OCI-LY1 (cell line): ENCODE measurements at regions not wholly inside any gene's neighbourhood (a gene's known extent, or its start where the extent isn't known, plus 50 kb on each side); places are given as distances from the start of the nearest gene placed in this dataset.

ENCODE experiments used
- H2AFZ ChIP-seq: fragments of 200-600 bp; sonication (generic), shearing (Covaris generic); 2 replicates; pipeline ENCODE4 v1.6.0; 2014; ENCODE audit warnings: antibody characterized with exemption, mild to moderate bottlenecking, low read length
- H3F3A ChIP-seq: fragments of 200-600 bp; sonication (generic), shearing (Covaris generic); 2 replicates; pipeline ENCODE4 v1.6.0; 2014; ENCODE audit warnings: mild to moderate bottlenecking, antibody characterized with exemption, low read length, moderate library complexity; ENCODE audit not compliant: insufficient read depth
- H3K27ac ChIP-seq: fragments of 200-600 bp; sonication (generic); 2 replicates; pipeline ENCODE4 v1.5.1; 2014; ENCODE audit warnings: low read length, mixed run types, mild to moderate bottlenecking, low read depth; ENCODE audit not compliant: poor library complexity, severe bottlenecking
- H3K27me3 ChIP-seq: fragments of 200-600 bp; sonication (generic); 2 replicates; pipeline ENCODE4 v1.6.0; 2014; ENCODE audit warnings: antibody characterized with exemption, mild to moderate bottlenecking, low read length, moderate library complexity; ENCODE audit not compliant: insufficient read depth
- H3K36me3 ChIP-seq: fragments of 200-600 bp; sonication (generic); 2 replicates; pipeline ENCODE4 v1.6.1; 2014; ENCODE audit warnings: mild to moderate bottlenecking, antibody characterized with exemption, low read length, moderate library complexity, mixed read lengths; ENCODE audit not compliant: insufficient read depth
- H3K4me1 ChIP-seq: fragments of 200-600 bp; sonication (generic); 2 replicates; pipeline ENCODE4 v1.5.1; 2014; ENCODE audit warnings: mild to moderate bottlenecking, low read length, moderate library complexity; ENCODE audit not compliant: insufficient read depth, severe bottlenecking
- H3K4me2 ChIP-seq: fragments of 200-600 bp; sonication (generic), shearing (Covaris generic); 2 replicates; pipeline ENCODE4 v1.6.1; 2014; ENCODE audit warnings: low read length
- H3K4me3 ChIP-seq: fragments of 200-600 bp; sonication (generic); 2 replicates; pipeline ENCODE4 v1.5.1; 2014; ENCODE audit warnings: low read length, low read depth, mild to moderate bottlenecking, mixed read lengths; ENCODE audit not compliant: poor library complexity, severe bottlenecking
- H3K79me2 ChIP-seq: fragments of 200-600 bp; shearing (Covaris generic); 2 replicates; pipeline ENCODE4 v1.6.1; 2016; ENCODE audit warnings: mixed run types, low read length, mixed read lengths; ENCODE audit not compliant: insufficient read depth
- H3K9ac ChIP-seq: fragments of 200-600 bp; sonication (generic), shearing (Covaris generic); 2 replicates; pipeline ENCODE4 v1.6.1; 2014; ENCODE audit warnings: mild to moderate bottlenecking, low read length, mixed read lengths
- H3K9me2 ChIP-seq: fragments of 200-600 bp; sonication (generic), shearing (Covaris generic); 2 replicates; pipeline ENCODE4 v1.6.1; 2014; ENCODE audit warnings: low read depth, mild to moderate bottlenecking, low read length, mixed read lengths
- H3K9me3 ChIP-seq: fragments of 200-600 bp; shearing (Covaris generic); 2 replicates; pipeline ENCODE4 v1.6.1; 2014; ENCODE audit warnings: low read length, mixed read lengths
- H4K20me1 ChIP-seq: fragments of 200-600 bp; sonication (generic), shearing (Covaris generic); 2 replicates; pipeline ENCODE4 v1.6.0; 2016; ENCODE audit warnings: mild to moderate bottlenecking, low read length; ENCODE audit not compliant: insufficient read depth
- CTCF ChIP-seq: fragments of 200-600 bp; sonication (generic), shearing (Covaris generic); IDR thresholded peaks from 2 replicates; pipeline ENCODE4 v1.5.1; 2017; ENCODE audit warnings: mild to moderate bottlenecking, antibody characterized with exemption, low read length, moderate library complexity, mixed read lengths
- EZH2 ChIP-seq: fragments of 200-600 bp; sonication (generic), shearing (Covaris generic); IDR thresholded peaks from 2 replicates; pipeline ENCODE4 v1.8.0; 2017; ENCODE audit warnings: borderline replicate concordance, mixed run types, mild to moderate bottlenecking, antibody characterized with exemption, low read length, moderate library complexity, mixed read lengths

GRCh38 chr6:42512579-42512978, 51.2 kb upstream of the UBR2 start:
- no peak overlapping the region for H2AFZ ChIP-seq
- H3K79me2 ChIP-seq = no peaks in the 10 kb centered on the region
- TF ChIP-seq EZH2 (no peak), CTCF (no peak)
- no peaks in the 10 kb centered on the region; the same call in 1 of the 2 replicates for H3K27me3 ChIP-seq
- H3K4me2 ChIP-seq = no peak overlapping the region
- H3K9me3 ChIP-seq = no peaks in the 10 kb centered on the region
- H3F3A ChIP-seq = no peaks in the 10 kb centered on the region
- H3K9me2 ChIP-seq = no peaks in the 10 kb centered on the region
- no peaks in the 10 kb centered on the region for H3K36me3 ChIP-seq
- H3K4me3 ChIP-seq = no peak overlapping the region
- H3K9ac ChIP-seq = no peak overlapping the region
- H3K27ac ChIP-seq = no peak overlapping the region
- H4K20me1 ChIP-seq = no peaks in the 10 kb centered on the region
- H3K4me1 ChIP-seq = no peaks in the 10 kb centered on the region

GRCh38 chr6:42511803-42512422, 51.9 kb upstream of the UBR2 start:
- Histone ChIP-seq H3K9ac (no peak overlapping the region), H3K27ac (no peak overlapping the region), H4K20me1 (no peaks in the 10 kb centered on the region), H3K4me1 (no peaks in the 10 kb centered on the region), H3K4me3 (no peak overlapping the region), H3K36me3 (no peaks in the 10 kb centered on the region), H2AFZ (no peak overlapping the region), H3K27me3 (no peaks in the 10 kb centered on the region; the same call in 1 of the 2 replicates), H3K9me3 (no peaks in the 10 kb centered on the region), H3F3A (no peaks in the 10 kb centered on the region), H3K9me2 (no peaks in the 10 kb centered on the region), H3K79me2 (no peaks in the 10 kb centered on the region), H3K4me2 (no peak overlapping the region)
- no peak for TF ChIP-seq EZH2

GRCh38 chr6:42510795-42511194, 53.0 kb upstream of the UBR2 start:
- Histone ChIP-seq H3K27ac (no peak overlapping the region), H4K20me1 (no peaks in the 10 kb centered on the region), H3K9me2 (no peaks in the 10 kb centered on the region), H3K4me1 (no peaks in the 10 kb centered on the region), H3K79me2 (no peaks in the 10 kb centered on the region), H3K9me3 (no peaks in the 10 kb centered on the region), H3K9ac (no peak overlapping the region), H2AFZ (no peak overlapping the region), H3K4me3 (no peak overlapping the region), H3K27me3 (no peaks in the 10 kb centered on the region; the same call in 1 of the 2 replicates), H3K36me3 (no peaks in the 10 kb centered on the region), H3F3A (no peaks in the 10 kb centered on the region), H3K4me2 (no peak overlapping the region)
- no peak for TF ChIP-seq EZH2
- TF ChIP-seq CTCF = no peak

- Histone ChIP-seq H3K9ac (no peak overlapping the region), H3K9me3 (no peaks in the 10 kb centered on the region), H3K27me3 (no peaks in the 10 kb centered on the region; the same call in 1 of the 2 replicates), H3F3A (no peaks in the 10 kb centered on the region), H2AFZ (no peak overlapping the region), H3K4me2 (no peak overlapping the region), H3K79me2 (no peaks in the 10 kb centered on the region), H3K9me2 (no peaks in the 10 kb centered on the region), H3K36me3 (no peaks in the 10 kb centered on the region), H3K27ac (no peak overlapping the region), H3K4me1 (peaks cover 3% of the 10 kb centered on the region), H3K4me3 (no peak overlapping the region), H4K20me1 (no peaks in the 10 kb centered on the region)
- TF ChIP-seq EZH2 (no peak), CTCF (no peak)
Observed at GRCh38 chr6:42509765-42510164, 54.1 kb upstream of the UBR2 start.
